GM19023 (cell line): ENCODE measurements at regions not wholly inside any gene's neighbourhood (a gene's known extent, or its start where the extent isn't known, plus 50 kb on each side); places are given as distances from the start of the nearest gene placed in this dataset.

Experiments used
- ATAC-seq: cut with Tn5 transposase; IDR thresholded peaks from one replicate; pipeline ENCODE4 v1.9.1; 2021; ENCODE audit warnings: mild to moderate bottlenecking, moderate library complexity; ENCODE audit not compliant: unreplicated experiment

DNA sequence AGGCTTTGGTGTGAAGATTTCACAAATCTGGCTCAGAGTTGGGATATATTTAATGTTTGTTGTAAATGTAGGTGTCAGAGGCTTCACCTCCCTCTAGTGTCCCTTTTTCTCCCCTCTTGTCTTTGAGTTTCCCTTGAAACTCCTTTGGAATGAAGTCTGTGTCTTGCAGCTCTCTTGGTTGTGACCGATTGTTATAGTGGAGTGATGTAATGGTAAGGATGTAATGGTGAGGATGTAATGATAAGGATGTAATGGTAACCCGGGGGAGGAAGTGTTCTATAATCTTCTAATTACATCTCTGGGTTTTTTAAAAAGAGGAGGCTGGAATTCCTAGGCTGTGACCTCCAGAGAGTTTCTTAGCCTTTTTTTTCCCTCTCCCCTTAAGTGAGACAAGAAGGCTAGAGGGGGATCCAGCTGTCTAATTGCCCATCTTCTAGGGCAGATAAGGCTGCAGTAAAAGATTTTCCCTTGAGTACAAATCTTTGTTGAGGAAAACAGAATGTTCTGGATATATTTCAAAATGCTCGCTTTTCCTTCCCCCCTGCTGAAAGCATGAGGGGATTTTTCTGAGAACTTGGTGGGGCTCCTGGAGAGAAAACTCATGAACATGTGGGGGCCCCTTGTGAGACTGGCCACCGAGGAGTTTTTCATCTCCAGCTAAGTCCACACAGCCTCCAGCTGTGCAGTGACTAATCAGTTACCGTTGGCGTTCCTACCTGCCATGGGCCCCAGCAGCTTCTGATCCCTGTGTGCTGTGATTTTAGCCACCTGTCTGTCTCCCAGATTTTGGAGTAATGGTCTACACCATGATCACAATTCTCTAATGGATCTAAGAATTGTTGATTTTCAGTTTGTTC, 156.7 kb upstream of the PMEPA1 start:
- no peak for ATAC-seq

GRCh38 chr20:57865266-57865665, 155.5 kb upstream of the PMEPA1 start:
- no peak for ATAC-seq

DNA sequence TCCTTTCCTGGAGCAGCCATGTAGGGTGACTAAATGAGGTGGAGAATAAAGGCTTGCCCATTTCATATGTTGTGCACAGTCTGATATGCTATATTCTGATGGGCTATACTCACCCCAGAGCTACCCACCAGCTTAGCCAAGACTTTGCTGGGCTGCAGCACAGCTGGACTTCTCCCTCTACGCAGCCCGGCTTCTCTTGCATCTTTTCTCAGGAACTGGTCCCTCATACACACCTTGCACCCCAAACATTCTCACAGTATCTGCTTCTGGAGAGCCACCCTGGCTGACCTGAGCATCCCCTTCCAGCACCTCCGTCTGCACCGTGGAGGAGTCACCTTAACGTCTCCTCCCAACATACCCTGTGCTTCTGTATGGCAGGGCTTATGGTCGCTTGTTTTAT, 150.8 kb upstream of the PMEPA1 start:
- ATAC-seq = no peak

DNA sequence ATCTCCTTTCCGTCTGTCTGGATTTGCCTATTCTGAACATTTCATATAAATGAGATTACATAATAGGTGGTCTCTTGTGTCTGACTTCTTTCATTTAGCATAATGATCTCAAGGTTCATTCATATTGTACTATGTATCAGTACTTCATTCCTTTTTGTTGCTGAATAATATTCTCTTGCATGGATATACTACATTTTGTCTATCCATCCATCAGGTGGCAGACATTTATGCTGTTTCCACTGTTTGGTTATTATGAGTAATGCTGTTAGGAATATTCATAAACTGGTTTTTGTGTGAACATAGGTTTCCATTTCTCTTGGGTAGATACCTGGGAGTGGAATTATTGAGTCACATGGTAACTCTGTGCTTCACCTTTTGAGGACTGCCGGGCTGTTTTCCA, 148.2 kb upstream of the PMEPA1 start:
- no peak for ATAC-seq

DNA sequence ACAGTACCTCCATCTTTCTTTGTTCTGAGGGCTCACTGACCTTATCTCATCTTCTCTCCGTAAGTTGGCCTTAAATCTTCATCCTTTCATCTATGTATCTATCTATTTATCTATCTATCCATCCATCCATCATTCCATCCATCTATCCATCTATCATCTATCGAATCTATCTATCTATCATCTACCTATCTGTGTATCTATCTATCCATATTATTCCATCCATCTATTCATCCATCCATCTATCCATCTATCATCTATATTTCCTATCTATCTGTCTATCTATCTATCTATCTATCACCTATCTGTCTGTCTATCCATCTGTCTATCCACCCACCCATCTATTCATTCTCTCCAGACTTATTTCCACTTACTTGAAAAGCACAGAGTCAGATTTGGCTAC, 147.3 kb upstream of the PMEPA1 start:
- ATAC-seq = no peak

DNA sequence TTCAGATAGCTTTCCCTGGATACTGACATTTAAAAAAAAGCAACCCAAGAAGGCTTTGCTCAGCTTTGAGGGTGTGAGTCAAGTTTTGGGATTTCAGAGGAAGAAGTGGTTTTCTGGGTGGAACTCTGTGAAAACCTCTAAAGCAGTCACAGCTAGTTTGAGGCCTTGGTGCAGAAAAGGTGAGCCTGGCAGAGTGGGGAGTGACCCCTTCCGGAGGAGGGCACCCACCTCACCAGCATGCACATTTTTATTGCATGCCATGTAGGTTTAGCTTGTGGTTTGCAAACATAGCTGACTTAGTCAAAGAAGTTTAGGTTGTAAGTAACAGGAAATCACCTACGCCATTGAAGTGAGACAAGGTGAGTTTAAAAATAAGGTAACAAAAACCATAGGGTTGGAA, 146.8 kb upstream of the PMEPA1 start:
- no peak for ATAC-seq

DNA sequence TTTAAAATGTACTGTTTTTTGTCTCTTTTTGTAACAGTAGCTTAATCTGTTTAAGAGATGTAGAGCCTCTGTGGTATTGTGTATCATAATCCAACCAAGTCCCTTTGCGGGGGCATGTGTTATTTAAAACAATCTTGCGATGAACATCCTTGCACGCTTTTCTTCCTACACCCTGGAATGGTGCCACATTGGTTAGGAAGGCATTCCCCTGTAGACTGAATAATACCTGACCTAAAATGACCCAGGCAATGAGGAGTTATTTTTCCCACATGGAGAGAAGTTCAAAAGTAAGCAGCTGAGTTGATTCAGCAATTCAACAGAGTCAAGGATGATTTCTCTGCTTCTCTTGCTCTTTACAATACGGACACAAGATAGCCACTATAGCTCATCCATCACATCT, 142.0 kb upstream of the PMEPA1 start:
- no peak for ATAC-seq

- no peak for ATAC-seq
Measured at GRCh38 chr20:57851025-57851682, 141.3 kb upstream of the PMEPA1 start.

GRCh38 chr20:57849521-57850215, 139.9 kb upstream of the PMEPA1 start:
- ATAC-seq = no peak

DNA sequence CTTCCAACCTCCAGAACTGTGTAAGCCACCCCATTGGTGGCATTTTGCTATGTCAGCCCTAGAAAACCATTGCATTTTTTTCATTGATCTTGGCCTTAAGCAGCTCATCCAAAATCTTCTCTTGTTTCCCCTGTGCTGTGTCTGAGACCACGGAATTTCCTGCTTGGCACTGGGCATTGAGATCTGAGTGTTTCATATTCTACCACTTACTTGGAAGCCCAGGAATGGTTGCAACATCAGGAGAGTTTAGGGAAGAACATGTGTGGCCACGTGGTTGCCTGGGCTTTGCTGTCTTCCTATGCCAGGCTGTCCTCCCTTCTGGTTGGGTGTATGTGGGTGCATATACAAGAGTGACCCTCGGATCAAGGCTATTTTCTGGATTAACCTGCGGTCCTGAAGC, 139.3 kb upstream of the PMEPA1 start:
- no peak for ATAC-seq

- no peak for ATAC-seq
Measured at GRCh38 chr20:57848282-57848681, 138.5 kb upstream of the PMEPA1 start.

DNA sequence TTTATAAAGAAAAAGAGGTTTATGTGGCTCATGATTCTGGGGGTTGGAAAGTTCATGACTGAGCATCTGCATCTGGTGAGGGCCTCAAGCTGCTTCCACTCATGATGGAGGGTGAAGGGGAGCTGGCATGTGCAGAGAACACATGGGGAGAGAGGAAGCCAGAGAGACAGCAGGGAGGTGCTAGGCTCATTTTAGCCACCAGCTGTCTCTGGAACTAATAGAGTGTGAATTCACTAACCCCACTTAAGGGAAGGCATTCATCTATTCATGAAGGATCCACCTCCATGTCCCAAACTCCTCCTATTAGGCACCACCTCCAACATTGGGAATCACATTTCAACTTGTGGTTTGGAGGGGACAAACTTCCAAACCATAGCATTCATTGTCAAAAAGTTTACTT, 137.3 kb upstream of the PMEPA1 start:
- no peak for ATAC-seq

DNA sequence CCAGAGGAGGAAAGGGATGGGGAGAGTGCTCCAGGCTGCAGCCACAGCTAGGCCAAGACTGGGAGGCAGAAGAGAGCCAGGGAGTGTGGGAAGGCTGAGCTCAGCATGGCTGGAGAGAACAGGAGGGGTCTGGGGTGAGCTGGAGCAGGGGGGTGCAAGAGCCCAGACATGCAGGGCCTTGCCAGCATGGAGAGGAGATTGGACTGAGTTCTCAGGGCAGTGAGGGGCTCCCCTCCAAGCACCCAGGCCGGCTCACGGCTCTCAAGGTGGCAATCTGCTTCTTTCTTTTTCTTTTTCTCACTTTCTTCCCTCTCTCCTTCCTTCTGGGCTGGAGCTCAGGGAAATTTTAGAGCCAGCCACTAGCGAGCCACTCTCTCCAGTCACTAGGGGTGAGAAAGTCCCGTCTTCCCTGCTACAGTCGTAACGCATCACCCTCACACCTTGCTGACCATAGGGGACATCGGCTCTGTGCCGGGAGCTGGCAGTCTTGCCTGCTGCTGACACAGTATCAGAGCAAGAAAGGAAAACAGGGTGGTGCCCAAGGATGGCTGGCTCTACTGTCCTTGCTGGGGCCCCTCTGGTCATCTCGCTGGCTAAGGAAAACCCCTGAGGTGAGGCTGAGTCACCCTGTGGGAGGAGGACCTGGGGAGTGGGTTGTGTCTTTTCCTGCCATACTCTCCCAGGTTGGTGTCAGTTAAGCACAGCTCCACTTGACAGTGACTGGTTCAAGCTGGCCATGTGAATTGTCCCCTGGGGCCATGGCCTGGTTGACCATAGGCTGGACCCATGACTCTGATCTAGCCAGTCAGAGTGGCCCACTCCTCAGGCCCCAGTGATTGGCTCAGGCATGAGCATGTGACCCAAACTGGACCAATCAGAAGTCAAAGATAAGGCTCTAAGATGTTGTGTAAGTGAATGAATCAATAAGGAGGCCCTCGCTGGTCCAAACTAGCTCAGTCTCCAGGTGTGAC, 135.1 kb upstream of the PMEPA1 start:
- ATAC-seq = no peak

DNA sequence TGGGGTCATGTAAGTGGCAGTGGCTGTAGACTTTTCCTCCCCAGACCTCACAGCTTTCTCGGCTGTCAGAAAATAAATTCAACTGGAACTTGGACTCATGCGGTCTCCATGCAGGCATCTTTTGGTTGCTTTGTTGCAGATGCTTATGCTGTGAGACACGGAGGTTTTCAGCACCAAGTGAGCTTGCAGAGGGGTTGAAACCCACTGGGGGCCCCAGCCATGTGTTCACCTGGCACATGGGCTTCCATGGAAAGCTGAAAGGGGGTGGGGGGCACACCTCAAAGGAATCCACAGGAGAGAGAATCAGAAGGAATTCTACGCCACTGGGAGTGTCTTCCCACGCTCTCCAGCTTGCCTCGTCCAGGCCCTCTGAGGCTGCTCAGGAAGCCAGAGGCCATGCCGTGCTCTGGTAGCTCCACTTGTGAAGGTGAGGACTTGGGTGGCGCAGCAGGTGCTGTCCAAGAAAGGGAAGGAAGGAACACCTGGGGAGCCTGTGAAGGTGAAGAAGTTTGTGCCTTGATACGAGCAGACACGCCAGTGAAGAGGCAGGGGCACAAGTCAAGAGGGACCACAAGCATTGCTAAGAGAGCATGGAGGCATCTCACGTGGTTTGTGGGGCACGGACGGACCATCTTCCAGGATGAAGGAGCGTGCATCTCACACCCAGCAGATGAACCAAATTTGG, 134.3 kb upstream of the PMEPA1 start:
- no peak for ATAC-seq

DNA sequence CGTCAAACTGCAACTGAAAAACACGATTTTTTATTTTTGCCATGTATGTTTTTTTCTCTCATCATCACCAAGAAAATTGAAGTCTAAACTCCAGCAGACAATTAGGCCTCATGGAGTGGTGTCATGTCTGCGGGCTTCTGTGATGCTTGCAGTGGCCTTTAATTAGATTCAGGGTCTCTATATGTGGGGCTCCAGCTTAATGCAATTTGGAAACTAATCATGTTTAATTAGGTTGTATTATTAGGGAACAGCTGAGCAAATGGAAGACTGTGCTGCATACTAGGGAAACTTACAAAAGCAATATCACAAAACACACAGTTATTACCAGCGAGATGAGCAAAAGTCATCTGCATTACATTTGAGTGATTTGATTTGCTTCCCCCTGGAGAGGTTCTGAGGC, 132.9 kb upstream of the PMEPA1 start:
- no peak for ATAC-seq

GRCh38 chr20:57841297-57841866, 131.6 kb upstream of the PMEPA1 start:
- ATAC-seq = no peak

DNA sequence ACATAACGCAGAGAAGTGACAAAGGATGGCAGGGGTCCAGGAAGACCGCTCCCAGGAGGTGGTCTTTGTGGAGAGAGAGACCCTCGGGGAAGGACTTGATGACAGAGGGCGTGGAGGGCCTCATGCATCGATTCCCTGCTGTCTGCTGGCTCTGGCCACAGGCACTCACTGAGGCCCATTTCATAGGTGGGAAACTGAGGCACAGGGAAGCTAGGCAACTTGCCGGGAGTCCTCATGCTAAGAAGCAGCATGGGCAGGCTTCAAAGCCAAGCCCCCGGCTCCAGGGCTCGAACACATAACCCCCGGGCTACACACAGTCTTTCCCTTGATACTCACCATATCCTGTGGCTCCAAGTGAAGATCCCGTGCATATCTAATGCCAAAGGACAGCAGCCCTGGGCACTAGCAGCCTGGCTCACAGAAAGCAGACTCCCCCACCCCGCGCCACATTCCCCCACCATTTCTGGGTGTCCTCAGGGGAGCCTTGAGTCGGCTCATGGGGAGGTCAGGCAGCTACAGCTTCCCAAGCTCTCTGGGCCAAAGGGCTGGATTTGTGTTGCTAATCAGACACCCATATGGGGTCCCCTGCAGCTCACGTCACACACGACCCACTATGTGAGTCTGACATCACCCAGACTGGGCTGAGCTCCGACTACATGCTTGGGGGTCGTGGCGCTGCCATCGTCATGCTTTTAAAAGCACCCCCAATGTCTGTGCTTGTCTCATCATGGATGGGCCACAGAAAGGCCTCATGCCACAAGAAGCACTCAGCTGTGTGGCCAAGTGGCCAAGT, 130.9 kb upstream of the PMEPA1 start:
- no peak for ATAC-seq

- no peak for ATAC-seq
Measured at GRCh38 chr20:57840066-57840465, 130.3 kb upstream of the PMEPA1 start.

GRCh38 chr20:57838670-57839151, 128.9 kb upstream of the PMEPA1 start:
- ATAC-seq = no peak
